ENCODE measurements at regions not wholly inside any gene's neighbourhood (a gene's known extent, or its start where the extent isn't known, plus 50 kb on each side); places are given as distances from the start of the nearest gene placed in this dataset.

DNA sequence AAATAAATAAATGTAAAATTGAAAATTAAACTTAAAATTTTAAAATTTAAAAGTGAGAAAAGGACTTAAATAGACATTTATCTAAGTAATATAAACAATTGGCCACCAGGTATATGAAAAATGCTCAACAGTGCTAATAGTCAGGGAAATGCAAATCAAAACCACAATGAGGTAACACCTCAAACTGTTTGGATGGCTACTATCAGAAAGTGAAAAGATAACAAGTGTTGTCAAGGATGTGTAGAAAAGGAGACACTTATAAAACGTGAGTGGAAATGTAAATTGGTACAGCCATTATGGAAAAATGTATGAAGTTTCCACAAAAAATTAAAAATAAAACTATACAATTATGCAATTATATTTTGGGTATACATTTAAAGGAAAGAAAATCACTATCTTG is 752.2 kb downstream of the EFNB2 start:
- no peak overlapping the region for H3K27ac Mint-ChIP-seq

DNA sequence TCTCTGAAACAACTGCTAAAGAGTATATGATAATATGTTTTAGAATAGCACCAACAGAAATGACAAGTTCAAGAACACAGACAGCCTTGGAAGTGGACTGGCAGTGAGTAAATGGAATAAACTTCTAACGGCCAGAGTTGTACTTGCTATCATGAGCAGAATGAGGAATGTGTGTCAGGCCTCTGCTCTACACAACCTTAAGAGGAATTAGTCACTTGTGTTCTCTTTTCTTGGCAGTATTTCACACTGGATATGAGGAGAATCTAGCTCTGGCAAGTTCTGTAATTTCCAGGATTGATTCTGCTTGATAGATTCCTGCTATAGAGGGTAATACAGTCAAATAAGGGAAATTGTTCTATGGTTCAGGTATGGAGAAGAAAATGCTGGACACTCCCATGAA is 757.3 kb downstream of the EFNB2 start:
- Mint-ChIP-seq H3K36me3 (ENCODE audit: low read depth) (no peaks in the 10 kb centered on the region), H3K9me3 (no peaks in the 10 kb centered on the region), H3K27me3 (no peaks in the 10 kb centered on the region), H3K4me1 (no peaks in the 10 kb centered on the region), H3K4me3 (no peak overlapping the region), H3K27ac (no peak overlapping the region)
- DNase-seq (no peak), ATAC-seq (no peak)

More for the DNA sequence above, 752.2 kb downstream of the EFNB2 start:
- ATAC-seq (no peak), DNase-seq (no peak)
- Mint-ChIP-seq H3K27me3 (no peaks in the 10 kb centered on the region), H3K4me1 (no peaks in the 10 kb centered on the region), H3K9me3 (no peaks in the 10 kb centered on the region), H3K4me3 (no peak overlapping the region), H3K36me3 (ENCODE audit: low read depth) (no peaks in the 10 kb centered on the region)

DNA sequence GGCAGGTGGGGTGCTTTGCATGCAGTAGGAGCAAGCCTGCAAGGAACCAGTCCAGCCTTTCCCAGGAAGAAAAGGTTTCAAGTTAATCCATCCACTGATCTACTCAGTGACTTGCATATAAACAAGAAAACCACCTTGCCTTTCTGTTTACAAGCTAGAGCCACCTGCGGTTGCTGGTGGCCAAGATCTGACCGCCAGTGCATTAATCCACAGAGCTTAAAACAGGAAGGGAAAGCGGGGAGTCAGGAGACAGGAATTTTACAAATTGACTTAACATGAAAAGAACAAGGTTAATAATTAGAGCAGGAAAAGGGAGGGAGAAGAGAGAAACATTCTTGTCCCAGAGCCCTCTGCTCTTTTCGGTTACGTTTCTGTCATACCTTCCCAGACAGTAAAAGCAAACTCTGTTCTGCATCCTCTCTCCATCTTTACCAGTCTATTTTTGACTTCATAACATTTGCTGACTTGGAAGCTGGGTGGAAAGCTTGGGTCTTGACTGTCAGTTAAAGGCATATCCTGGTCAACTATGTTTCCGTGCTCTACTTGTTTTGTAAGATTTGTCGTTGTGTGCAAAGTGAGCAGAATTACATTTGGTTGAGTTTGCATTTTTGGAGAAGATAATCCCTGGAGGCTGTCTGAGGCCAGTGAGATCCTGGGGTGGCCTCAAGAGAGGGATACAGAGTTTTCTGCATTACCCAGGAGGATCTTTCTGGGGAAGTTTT is 760.6 kb downstream of the EFNB2 start:
- H3K9me3 Mint-ChIP-seq: no peaks in the 10 kb centered on the region
- H3K36me3 Mint-ChIP-seq (ENCODE audit: low read depth): no peaks in the 10 kb centered on the region
- H3K27ac Mint-ChIP-seq: no peak overlapping the region

DNA sequence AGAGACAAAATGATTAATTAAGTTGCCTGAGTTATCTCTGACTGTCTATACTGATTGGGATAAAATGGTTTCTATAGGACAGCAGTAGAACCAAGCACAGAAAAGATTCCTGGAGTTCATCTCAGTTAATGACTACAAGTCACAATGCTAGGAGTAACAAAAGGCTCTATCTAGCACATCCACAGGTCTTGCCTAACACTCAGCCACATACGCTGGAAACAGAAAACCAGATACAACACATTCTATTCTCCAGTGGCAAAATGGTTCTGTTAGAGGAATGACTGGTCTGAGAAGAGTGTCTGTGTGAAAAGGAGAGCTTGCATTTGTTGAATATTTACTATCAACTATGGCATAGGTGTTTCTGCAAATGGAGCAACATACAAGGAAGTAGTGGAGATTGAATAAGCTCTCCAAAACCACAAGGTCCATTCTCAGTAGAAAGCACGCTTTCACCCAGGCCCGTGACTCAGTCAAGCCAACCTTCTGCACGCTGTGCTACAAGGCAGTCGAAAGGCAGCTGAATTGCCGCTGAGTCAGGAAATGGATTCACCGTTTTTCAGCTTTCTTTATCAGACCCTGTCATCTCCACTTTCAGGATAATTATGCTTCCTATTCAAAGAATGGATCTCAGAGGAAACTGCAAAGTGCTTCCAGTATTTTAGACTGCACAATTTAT is 761.5 kb downstream of the EFNB2 start:
- Mint-ChIP-seq H3K36me3 (ENCODE audit: low read depth) (no peaks in the 10 kb centered on the region), H3K4me3 (no peak overlapping the region)
- DNase-seq: no peak

More for the DNA sequence above, 760.6 kb downstream of the EFNB2 start:
- H3K27me3 Mint-ChIP-seq: no peaks in the 10 kb centered on the region
- DNase-seq (no peak), ATAC-seq (no peak)
- no peak overlapping the region for H3K4me3 Mint-ChIP-seq
- H3K4me1 Mint-ChIP-seq: no peaks in the 10 kb centered on the region

DNA sequence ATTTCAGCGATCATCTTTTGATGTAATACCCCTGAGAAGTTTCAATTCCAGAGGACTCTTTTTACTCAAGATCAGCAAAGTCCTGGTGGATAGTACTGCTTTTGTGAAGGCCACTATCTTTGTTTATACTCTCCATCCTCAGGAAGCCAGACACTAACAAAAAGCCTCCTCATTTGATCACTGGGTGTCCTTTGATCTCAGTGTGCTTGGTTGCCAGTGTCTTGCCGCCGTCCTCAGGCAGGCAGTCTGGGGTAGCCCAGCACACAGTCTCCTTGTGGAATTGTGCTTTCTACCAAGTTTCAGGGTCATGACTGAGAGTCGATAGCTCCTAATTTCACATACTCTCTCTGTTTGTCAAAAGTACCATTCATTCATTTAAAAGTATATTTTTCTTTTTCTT is 762.2 kb downstream of the EFNB2 start:
- DNase-seq (no peak), ATAC-seq (no peak)
- Mint-ChIP-seq H3K4me3 (no peak overlapping the region), H3K27ac (no peak overlapping the region), H3K4me1 (no peaks in the 10 kb centered on the region), H3K9me3 (no peaks in the 10 kb centered on the region), H3K27me3 (no peaks in the 10 kb centered on the region), H3K36me3 (ENCODE audit: low read depth) (no peaks in the 10 kb centered on the region)

More for the DNA sequence above, 761.5 kb downstream of the EFNB2 start:
- Mint-ChIP-seq H3K27ac (no peak overlapping the region), H3K4me1 (no peaks in the 10 kb centered on the region), H3K9me3 (no peaks in the 10 kb centered on the region), H3K27me3 (no peaks in the 10 kb centered on the region)
- ATAC-seq: peak; percentile 24

DNA sequence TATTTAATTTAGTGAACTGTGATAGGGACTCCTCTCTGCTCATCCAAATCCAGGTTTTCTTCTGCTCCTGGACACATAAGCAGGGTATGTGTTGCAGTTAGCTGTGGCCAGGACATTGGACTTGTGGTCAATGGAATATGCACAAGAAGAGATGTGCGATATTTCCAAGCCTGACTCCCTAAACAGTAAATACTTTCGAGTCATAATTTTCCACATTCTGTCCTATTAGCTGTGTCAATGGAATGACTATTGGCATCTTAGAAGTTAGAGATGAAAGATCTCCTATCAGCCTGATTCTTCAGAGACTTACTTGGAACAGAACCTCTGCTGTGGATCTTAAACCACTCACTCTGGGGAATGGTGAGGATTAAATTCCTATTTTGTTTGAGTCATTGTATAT is 771.0 kb downstream of the EFNB2 start:
- H3K27ac Mint-ChIP-seq: no peak overlapping the region

DNA sequence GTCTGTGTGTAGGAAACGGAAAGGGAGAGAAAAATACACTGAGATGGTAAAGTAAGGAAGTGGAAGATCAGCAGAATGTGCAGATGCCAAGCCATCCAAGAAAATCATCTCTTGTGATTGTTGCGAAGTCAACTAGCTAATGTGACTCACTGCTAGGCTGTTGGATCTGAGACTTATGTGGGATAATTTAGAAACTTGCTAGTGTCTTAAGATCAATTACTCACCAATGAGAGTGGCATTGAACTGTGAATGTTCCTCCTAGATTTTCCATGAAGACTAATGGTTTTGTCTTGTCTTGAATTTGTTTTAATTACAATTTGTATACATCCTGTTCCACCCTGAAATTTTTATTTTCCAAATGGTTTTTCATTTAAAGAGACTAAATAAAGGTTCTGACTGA is 771.6 kb downstream of the EFNB2 start:
- Mint-ChIP-seq H3K36me3 (ENCODE audit: low read depth) (no peaks in the 10 kb centered on the region), H3K4me1 (no peaks in the 10 kb centered on the region), H3K4me3 (no peak overlapping the region), H3K27me3 (peaks cover 4% of the 10 kb centered on the region), H3K9me3 (peaks cover 8% of the 10 kb centered on the region), H3K27ac (no peak overlapping the region)
- DNase-seq (no peak), ATAC-seq (no peak)

More for the DNA sequence above, 771.0 kb downstream of the EFNB2 start:
- H3K9me3 Mint-ChIP-seq: peaks cover 8% of the 10 kb centered on the region
- no peak overlapping the region for H3K4me3 Mint-ChIP-seq
- DNase-seq: no peak
- H3K4me1 Mint-ChIP-seq: no peaks in the 10 kb centered on the region
- no peak for ATAC-seq
- H3K36me3 Mint-ChIP-seq (ENCODE audit: low read depth): no peaks in the 10 kb centered on the region
- peaks cover 4% of the 10 kb centered on the region for H3K27me3 Mint-ChIP-seq

DNA sequence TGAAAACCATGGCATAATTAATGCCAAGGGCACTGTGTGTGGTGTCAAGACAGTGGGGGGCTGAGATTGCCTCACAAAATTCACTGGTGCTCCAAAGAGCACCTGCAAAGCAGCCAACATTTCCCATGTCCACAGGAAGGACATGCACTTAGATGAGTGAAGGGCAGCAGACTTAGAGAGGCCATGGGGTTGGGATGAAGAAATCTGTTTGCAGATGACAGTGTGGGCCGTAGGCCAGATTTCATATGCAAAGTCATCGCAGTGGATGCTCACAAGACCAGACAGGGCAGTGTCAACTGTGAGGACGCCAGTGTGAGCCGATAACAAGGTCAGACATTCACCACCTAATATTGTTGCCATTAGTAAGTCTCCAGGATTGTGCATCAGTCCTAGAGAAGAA is 773.4 kb downstream of the EFNB2 start:
- H3K4me1 Mint-ChIP-seq: no peaks in the 10 kb centered on the region
- no peak overlapping the region for H3K4me3 Mint-ChIP-seq
- no peaks in the 10 kb centered on the region for H3K9me3 Mint-ChIP-seq
- no peak for DNase-seq
- no peaks in the 10 kb centered on the region for H3K36me3 Mint-ChIP-seq (ENCODE audit: low read depth)
- H3K27ac Mint-ChIP-seq: no peak overlapping the region
- H3K27me3 Mint-ChIP-seq: peaks cover 2% of the 10 kb centered on the region
- no peak for ATAC-seq

DNA sequence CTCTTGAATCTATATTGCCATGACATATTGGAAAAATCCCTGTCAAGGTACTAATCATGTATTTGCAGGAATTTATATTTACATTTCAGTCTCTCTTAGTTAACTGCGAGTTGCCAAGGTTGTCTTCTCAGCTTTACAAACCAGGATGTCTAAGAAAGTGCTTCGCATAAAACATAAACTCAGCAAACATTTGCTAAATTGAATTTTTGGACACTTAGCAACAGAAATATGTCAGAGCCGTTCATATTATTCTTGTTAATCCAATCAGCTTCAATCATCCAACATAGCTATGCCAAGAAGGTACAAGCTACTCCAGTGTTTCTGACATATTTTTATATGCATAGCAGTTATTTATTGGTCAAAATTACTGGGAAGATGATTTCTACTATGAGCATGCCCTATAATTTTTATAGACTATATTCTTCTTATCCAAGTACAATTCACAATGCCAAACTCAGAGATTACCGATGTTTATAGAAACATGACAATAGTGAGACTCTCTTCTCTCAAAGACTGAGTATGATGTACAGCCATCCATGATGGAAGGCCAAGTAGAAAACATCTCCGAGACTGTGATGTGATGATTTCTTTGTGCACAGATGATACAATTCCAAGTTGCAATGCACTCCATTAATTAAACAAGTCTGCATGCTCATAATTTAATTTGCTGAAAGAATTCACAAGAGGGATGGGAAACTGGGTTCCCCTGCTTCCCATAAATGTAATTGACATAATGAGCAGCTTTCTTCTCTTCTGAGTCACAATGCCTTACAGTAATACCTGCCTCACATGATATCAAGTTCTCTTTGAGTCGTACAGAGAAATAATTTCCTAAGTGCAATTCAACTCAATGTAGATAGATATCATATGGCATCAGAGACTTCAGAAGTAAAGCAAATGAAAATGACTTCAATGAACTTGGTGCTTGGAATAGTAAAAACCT is 776.3 kb downstream of the EFNB2 start:
- Mint-ChIP-seq H3K4me3 (no peak overlapping the region), H3K9me3 (no peaks in the 10 kb centered on the region), H3K27ac (no peak overlapping the region), H3K36me3 (ENCODE audit: low read depth) (no peaks in the 10 kb centered on the region), H3K4me1 (no peaks in the 10 kb centered on the region), H3K27me3 (no peaks in the 10 kb centered on the region)
- ATAC-seq (no peak), DNase-seq (no peak)

DNA sequence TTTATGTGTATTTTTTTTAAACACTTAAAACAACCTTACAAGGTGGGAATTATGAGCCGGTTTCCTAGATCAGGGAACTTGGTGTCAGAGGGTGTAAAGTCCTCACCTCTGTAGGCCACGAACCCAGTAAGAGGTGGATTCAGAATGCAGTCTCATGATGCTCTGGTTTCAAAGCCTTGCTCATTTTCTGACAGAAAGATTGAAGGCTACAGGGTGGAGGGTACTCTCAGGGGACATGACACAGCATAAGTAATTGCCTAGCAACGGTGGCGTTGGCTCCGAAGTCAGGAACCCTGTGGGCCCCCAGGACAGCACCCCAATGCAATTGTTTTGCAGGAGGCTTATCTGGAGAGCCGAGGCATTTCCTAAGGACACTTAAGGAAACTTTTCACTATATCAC is 794.7 kb downstream of the EFNB2 start:
- Mint-ChIP-seq H3K4me1 (no peaks in the 10 kb centered on the region), H3K27ac (no peak overlapping the region)
- ATAC-seq: no peak

DNA sequence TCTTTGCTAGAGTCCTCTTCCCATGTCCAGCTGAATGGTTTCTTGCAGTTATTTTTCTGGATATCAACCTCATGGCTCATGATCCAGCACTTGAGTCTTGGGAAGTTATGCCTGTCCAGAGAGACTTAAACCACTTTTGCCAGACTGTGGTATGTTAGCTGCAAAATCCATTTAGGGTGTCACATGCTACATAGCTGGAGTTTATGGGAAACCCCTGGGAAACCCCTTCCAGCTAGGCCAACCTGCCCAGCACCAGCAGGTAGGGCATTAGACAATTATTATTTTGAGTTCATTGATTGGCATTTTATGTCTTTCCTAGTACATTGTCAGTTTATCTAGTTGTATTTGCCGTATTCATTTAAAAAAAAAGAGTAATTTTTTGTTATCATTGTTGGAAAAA is 797.8 kb downstream of the EFNB2 start:
- no peak for DNase-seq
- H3K4me1 Mint-ChIP-seq: no peaks in the 10 kb centered on the region
- no peak overlapping the region for H3K27ac Mint-ChIP-seq
- ATAC-seq: no peak
- H3K27me3 Mint-ChIP-seq: no peaks in the 10 kb centered on the region
- no peak overlapping the region for H3K4me3 Mint-ChIP-seq
- no peaks in the 10 kb centered on the region for H3K9me3 Mint-ChIP-seq
- no peaks in the 10 kb centered on the region for H3K36me3 Mint-ChIP-seq (ENCODE audit: low read depth)

More for the DNA sequence above, 794.7 kb downstream of the EFNB2 start:
- Mint-ChIP-seq H3K36me3 (ENCODE audit: low read depth) (no peaks in the 10 kb centered on the region), H3K4me3 (no peak overlapping the region), H3K27me3 (no peaks in the 10 kb centered on the region), H3K9me3 (peaks cover 3% of the 10 kb centered on the region)
- no peak for DNase-seq

DNA sequence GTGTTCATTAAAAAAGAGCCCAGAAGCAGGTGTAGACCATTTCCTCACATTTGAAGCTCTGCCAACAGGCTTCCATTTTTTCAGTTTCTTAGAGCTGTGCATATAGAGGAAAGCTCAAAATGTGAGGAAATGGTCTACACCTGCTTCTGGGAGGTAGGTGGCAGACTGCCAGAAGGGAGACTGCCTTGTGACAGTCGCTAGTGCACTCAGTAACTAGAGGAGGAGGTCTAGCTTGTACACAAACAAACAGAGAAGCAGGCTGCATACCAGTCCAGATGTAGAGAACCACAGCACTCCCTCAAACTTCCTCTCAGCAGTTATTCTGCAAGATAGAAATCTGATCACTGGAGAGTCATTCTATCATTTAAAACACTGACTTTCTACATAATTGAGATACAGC is 800.2 kb downstream of the EFNB2 start:
- ATAC-seq (no peak), DNase-seq (no peak)
- H3K4me3 Mint-ChIP-seq: no peak overlapping the region
- no peaks in the 10 kb centered on the region for H3K27me3 Mint-ChIP-seq
- no peaks in the 10 kb centered on the region for H3K9me3 Mint-ChIP-seq
- no peaks in the 10 kb centered on the region for H3K36me3 Mint-ChIP-seq (ENCODE audit: low read depth)
- no peak overlapping the region for H3K27ac Mint-ChIP-seq
- H3K4me1 Mint-ChIP-seq: no peaks in the 10 kb centered on the region

DNA sequence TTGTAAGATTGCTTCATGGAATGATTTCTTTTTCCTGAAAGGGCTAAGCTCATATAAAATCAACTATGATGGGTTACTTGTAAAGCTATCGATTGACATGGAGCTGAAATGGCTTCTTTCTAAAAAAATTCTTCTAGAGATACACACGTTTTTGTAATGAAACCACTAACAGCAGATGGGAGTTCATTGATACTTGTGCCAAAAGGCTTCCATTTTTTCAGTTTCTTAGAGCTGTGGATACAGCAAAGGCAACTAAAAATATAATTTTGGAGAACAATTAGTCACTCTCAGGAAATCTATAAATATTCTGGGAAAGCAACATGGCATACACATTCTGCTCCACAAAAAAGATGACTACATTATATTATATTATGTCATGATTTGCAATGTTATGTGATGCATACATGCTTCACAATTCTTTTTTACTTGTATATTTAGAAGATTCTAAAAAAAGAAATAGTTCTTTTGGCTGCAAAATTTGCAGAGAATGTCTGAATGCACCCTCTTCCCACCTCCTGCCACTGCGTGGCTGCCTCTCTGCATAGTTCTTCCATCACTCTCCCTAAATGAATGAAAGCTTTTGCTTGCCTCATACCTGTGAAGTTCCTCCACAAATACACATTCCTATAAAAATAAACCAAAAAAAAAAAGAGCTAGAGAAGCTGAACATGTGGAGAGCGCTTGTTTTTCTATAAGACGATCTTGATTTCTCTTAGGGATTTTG is 802.5 kb downstream of the EFNB2 start:
- DNase-seq: no peak
- H3K4me1 Mint-ChIP-seq: no peaks in the 10 kb centered on the region
- H3K27ac Mint-ChIP-seq: no peak overlapping the region
- H3K27me3 Mint-ChIP-seq: no peaks in the 10 kb centered on the region
- H3K36me3 Mint-ChIP-seq (ENCODE audit: low read depth): no peaks in the 10 kb centered on the region
- H3K4me3 Mint-ChIP-seq: no peak overlapping the region
- no peak for ATAC-seq
- no peaks in the 10 kb centered on the region for H3K9me3 Mint-ChIP-seq

DNA sequence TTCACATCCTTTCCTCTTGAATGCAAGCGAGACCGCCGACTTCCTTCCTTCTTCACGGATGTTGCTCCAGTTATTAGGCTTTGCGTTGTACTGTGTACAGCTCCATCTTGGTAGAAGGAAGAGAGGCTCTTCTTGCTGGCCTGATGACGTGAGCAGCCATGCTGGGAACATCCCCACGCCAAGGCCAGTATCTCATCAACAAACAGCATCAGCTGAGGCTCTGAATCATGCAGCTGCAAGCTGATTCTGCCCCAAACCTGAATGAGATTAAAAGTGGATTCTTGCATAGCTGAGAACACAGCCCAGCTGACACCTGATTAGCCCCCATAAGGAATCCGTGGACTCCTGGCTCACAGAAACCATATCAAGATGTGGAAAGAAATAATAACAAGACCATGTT is 809.6 kb downstream of the EFNB2 start:
- DNase-seq (no peak), ATAC-seq (no peak)
- Mint-ChIP-seq H3K27me3 (no peaks in the 10 kb centered on the region), H3K9me3 (no peaks in the 10 kb centered on the region), H3K4me3 (no peak overlapping the region), H3K27ac (no peak overlapping the region), H3K4me1 (no peaks in the 10 kb centered on the region), H3K36me3 (ENCODE audit: low read depth) (no peaks in the 10 kb centered on the region)
